ENCODE measurements at regions not wholly inside any gene's neighbourhood (a gene's known extent, or its start where the extent isn't known, plus 50 kb on each side); places are given as distances from the start of the nearest gene placed in this dataset.

DNA sequence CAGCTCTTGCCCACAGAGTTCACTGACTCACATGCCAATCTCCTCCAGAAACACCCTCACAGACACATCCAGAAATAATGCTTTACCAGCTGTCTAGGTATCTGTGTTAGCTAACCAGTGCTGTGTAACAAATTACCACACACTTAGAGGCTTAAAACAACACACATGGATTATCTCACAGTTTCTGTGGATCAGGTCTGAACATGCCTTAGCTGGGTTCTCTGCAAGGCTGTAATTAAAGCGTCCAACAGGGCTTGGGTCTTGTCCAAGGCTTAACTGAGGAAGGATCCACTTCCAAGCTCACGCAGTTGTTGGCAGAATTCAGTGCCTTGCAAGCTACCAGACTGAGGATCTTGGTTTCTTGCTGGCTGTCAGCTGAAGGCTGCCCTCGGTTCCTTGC, 92.5 kb upstream of the RGS4 start:
- H3K27ac ChIP-seq (ENCODE audit: insufficient read length, low read depth, low read length) = no peak overlapping the region
- no peak overlapping the region for H3K4me3 Mint-ChIP-seq
- no peak overlapping the region for H3K23ac ChIP-seq (ENCODE audit: insufficient read length, low read depth, low read length)
- no peak overlapping the region for H4K91ac ChIP-seq (ENCODE audit: insufficient read length, low read depth, low read length)
- no peak overlapping the region for H2BK15ac ChIP-seq (ENCODE audit: low read depth, low read length)
- no peak overlapping the region for H3K14ac ChIP-seq (ENCODE audit: insufficient read depth, low read length)
- H4K8ac ChIP-seq (replicated peaks; ENCODE audit: insufficient read length, low read depth, low read length) = no peak overlapping the region
- no peak overlapping the region for H2BK120ac ChIP-seq (ENCODE audit: low read depth, low read length, poor library complexity, severe bottlenecking)
- no peak overlapping the region for H2AFZ ChIP-seq (ENCODE audit: low read length)
- no peak overlapping the region for H2AK5ac ChIP-seq (ENCODE audit: insufficient read length, low read length)
- no CpG with 5 or more reads among the region's 3 CpGs for WGBS (ENCODE audit: extremely low coverage, insufficient read length, low lambda C conversion rate)
- H3K23me2 ChIP-seq (ENCODE audit: insufficient read length, low read depth, low read length, poor library complexity, severe bottlenecking) = no peaks in the 10 kb centered on the region
- no peak overlapping the region for H2BK5ac ChIP-seq (ENCODE audit: insufficient read length, low read length)
- no peak overlapping the region; a peak in 1 of 7 replicates for H3K27ac Mint-ChIP-seq
- H3K9ac ChIP-seq (ENCODE audit: extremely low read depth, insufficient read length, low read length) = no peak overlapping the region
- H3K79me1 ChIP-seq (ENCODE audit: insufficient read depth, low read depth, low read length, poor library complexity, severe bottlenecking) = no peaks in the 10 kb centered on the region
- H3K56ac ChIP-seq (ENCODE audit: insufficient read length, low read depth, low read length) = no peak overlapping the region
- H2BK12ac ChIP-seq (ENCODE audit: insufficient read length, low read depth, low read length) = no peak overlapping the region
- no peaks in the 10 kb centered on the region; the same call in 1 of the 2 replicates for H3K27me3 Mint-ChIP-seq (ENCODE audit: low read depth)
- H3K27me3 ChIP-seq (ENCODE audit: insufficient read depth, low read length) = no peaks in the 10 kb centered on the region
- H3K4me1 Mint-ChIP-seq = peaks cover 0 to 6% of the 10 kb centered on the region in 2 experiments; a peak in 2 of 4 replicates
- no peaks in the 10 kb centered on the region for H3K79me2 ChIP-seq (ENCODE audit: insufficient read depth, low read length)
- no peak overlapping the region for H3K4ac ChIP-seq (ENCODE audit: low read depth, low read length)
- H3K36me3 Mint-ChIP-seq (ENCODE audit: insufficient read depth in 1 of 3, low read depth in 3 of 3) = no peaks in the 10 kb centered on the region
- H3K4me1 ChIP-seq (ENCODE audit: insufficient read depth, low read length) = no peaks in the 10 kb centered on the region
- H3K9me3 Mint-ChIP-seq = peaks cover 0 to 3% of the 10 kb centered on the region in 2 experiments; a peak in 1 of 5 replicates
- no peak overlapping the region for H3K4me2 ChIP-seq (ENCODE audit: insufficient read depth, insufficient read length, low read length)
- H2BK20ac ChIP-seq (ENCODE audit: low read depth, low read length, poor library complexity, severe bottlenecking) = no peak overlapping the region
- H3K9me3 ChIP-seq (ENCODE audit: control insufficient read depth, low read depth, low read length) = no peaks in the 10 kb centered on the region
- no peaks in the 10 kb centered on the region for H4K20me1 ChIP-seq (ENCODE audit: control insufficient read depth, insufficient read depth, insufficient read length)
- TF ChIP-seq, protein P1, sequence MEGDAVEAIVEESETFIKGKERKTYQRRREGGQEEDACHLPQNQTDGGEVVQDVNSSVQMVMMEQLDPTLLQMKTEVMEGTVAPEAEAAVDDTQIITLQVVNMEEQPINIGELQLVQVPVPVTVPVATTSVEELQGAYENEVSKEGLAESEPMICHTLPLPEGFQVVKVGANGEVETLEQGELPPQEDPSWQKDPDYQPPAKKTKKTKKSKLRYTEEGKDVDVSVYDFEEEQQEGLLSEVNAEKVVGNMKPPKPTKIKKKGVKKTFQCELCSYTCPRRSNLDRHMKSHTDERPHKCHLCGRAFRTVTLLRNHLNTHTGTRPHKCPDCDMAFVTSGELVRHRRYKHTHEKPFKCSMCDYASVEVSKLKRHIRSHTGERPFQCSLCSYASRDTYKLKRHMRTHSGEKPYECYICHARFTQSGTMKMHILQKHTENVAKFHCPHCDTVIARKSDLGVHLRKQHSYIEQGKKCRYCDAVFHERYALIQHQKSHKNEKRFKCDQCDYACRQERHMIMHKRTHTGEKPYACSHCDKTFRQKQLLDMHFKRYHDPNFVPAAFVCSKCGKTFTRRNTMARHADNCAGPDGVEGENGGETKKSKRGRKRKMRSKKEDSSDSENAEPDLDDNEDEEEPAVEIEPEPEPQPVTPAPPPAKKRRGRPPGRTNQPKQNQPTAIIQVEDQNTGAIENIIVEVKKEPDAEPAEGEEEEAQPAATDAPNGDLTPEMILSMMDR (conservative IDR thresholded peaks at IDR 0.05) = no peak
- no peak overlapping the region for H3T11ph ChIP-seq (ENCODE audit: low read length)
- DNase-seq = no peak
- H4K5ac ChIP-seq (ENCODE audit: insufficient read length, low read depth, low read length) = no peak overlapping the region
- no peak overlapping the region for H3K18ac ChIP-seq (ENCODE audit: insufficient read length, low read depth, low read length)

Measured in H9 (cell line).